ENCODE measurements at regions not wholly inside any gene's neighbourhood (a gene's known extent, or its start where the extent isn't known, plus 50 kb on each side); places are given as distances from the start of the nearest gene placed in this dataset.

- no peak for TF ChIP-seq POLR2A (IDR thresholded peaks at IDR 0.05)
- TF ChIP-seq CTCF (IDR thresholded peaks at IDR 0.05), result no peak
These were observed 291.4 kb downstream of the KLF6 start for GRCh38 chr10:3493621-3494020.

All from right lobe of liver (tissue), 4 donors.